SH-SY5Y (cell line): ENCODE measurements at regions not wholly inside any gene's neighbourhood (a gene's known extent, or its start where the extent isn't known, plus 50 kb on each side); places are given as distances from the start of the nearest gene placed in this dataset.

Experiments
- GATA2 ChIP-seq: IDR thresholded peaks from 2 replicates; pipeline ENCODE4 v1.6.1; 2011; ENCODE audit warnings: mild to moderate bottlenecking, low read depth, low read length
- GATA3 ChIP-seq: IDR thresholded peaks from 2 replicates; pipeline ENCODE4 v1.6.1; 2011; ENCODE audit warnings: low read depth, mild to moderate bottlenecking, low read length, moderate library complexity

DNA sequence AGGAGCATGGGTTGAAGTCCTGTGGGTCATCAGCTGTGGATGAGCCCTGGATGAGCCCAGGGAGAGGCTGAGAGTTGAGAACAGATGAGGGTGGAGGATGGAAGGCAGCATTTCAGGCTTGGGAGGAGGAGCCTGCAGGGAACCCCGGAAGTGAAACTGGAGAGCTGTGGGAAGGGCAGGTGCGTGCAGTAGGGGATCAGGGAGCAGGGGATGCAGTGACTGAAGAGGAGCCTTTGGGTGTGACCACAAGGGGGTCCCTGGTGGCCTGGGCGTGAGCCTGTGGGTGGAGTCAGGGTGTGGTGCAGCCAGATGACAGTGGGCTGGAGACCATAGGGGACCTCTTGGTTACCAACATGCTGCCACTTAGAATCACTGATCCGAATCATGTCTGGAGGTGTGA is 115.5 kb downstream of the PAPOLA start:
- TF ChIP-seq GATA2: no peak
- no peak for TF ChIP-seq GATA3

DNA sequence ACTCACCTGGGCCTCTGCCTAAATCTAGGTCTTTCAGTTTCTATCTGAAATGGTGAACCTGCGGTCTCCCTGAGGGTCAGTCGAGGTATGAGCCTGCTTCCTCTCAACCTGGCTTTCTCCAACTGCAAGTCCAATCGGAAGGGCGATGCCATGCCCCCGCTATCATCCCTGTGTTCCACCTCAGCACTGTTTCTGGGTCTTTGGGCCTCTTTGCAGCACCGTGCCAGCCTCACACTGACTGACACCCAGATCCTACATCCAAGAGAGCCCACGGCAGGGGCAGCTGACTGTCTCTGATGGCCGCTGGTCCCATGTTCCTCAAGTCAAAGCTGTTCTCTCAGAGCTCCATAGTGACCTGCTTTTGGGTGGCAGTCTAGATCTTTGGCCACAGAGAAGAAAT is 120.7 kb downstream of the PAPOLA start:
- TF ChIP-seq GATA3: no peak
- TF ChIP-seq GATA2: no peak

DNA sequence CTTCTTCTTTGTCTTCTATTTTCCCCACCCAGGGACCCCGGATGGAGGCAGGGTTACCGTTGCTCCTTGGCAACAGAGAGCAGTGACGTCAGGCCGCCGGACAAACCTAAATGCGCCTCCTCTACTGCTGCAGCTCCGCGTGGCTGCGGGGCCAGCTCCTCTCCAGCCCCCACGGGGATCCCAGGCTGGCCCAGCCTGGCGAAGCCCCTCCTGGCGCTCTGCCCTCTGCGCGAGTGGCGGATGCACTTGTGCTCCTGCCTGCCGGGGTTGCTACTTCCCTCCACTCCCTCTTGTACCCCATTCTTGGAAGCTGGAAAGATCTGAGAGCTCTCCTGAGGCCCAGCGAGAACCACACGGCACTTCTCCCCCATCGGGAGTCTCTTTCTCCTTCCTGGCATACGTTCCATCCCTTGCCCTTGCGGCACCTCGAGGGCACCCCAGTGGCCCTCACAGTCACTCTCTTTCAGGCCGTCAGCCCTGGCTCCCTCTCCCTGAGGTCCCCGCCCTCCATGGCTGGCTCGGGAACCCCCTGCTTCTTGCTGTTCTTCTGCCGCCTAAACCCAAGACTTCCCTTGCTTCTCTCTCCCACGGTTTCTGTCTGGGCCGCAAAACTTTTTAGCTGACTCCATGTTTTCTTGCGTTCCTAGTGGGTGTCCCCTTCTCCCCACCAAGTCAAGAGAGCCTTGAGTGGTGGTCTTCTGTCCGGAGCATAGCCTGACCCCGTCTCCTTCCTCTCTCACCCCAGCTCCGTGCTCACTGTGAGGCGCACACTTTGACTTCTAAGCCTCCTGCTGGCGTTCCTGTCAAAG is 121.7 kb downstream of the PAPOLA start:
- TF ChIP-seq GATA3: no peak

DNA sequence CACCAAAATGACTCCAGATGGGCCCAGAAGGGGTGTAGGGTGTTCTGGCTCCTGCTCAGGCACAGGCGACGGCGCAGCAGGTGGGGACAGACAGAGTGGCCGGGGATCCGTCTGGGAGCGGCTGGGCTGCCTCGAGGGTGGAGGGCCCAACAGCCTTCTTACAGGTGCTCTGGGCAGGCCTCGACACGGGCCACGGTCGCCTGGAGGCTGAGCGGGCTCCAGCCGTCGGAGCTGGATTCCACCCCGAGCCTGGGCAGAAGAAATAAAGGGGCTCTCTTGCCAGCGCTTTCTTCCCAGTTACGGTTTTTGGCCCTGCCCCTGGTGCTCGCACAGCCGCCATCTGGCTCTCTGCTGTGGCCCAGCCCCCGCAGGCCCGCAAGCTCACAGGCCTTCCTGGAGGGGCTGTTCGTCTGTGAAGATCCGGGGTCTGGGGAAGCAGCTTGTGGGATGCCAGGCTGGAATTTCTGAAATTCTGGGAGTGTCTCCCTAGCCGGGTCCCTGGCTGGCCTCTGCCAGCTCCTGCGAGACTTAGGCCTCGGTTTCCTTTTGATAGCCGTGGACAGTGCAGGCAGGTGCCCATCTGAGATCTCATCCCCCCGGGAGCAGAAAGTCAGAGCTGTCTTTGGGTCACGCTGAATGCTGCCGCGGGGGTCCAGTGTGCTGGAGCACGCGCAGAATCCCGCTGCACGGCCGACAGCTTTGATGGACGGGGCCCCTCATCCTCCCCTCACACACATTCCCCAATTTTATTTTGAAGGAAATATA is 122.7 kb downstream of the PAPOLA start:
- no peak for TF ChIP-seq GATA3
- no peak for TF ChIP-seq GATA2

DNA sequence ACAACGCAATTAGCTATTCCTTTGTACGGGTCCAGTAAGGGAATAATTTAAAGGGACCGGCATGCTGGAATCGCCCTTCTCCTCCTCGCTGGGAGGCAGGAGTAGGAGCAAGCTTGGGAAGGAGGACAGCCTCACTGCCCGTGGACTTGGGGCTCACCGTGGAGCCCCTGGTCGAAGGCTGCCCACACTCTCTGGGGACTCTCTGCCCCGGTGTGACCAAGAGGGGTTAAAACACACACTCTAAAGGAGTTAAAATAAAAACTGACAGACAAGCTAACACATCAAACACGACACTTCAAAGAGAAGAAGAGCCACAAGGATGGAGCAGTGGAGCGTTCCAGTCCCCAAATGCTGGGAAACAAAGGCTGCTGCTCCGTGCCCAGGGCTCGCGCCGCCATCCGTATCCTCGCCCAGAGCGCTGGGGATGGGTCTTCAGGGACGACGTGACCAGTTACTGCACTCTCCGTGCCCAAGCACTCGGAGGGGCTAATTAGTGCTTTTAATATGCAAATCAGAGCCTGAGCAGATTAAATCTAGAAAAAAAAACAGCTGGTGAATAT is 123.3 kb downstream of the PAPOLA start:
- TF ChIP-seq GATA2: no peak
- no peak for TF ChIP-seq GATA3

DNA sequence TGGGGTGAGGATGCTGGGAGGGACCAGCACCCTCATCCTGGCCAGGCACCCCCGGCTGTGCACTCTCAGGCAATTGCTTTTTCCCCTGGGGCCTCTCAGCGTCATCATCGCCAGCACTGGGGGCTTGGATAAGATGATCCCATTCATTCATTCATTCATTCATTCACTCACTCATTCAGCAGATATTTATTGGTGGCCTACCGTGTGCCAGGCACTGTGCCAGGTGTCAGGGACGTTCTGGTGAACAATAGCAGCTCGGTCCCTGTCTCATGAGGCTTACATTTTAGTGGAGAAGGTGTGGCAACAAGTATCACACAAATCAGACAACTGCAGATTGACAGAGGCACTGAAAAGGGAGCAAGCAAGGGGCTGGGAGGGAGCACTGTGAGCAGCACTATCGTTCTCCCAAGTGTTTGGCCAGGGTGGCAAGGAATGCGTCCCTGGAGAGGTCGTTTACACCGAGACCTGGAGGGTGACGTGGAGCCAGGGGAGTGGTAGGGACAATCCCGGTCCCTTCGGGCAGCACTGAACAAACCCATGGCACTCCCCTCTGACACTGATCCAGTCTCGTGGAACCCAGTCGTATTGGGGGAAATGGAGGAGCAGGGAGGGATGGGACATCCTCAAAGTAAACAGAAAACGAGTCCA is 124.1 kb downstream of the PAPOLA start:
- no peak for TF ChIP-seq GATA2
- no peak for TF ChIP-seq GATA3

DNA sequence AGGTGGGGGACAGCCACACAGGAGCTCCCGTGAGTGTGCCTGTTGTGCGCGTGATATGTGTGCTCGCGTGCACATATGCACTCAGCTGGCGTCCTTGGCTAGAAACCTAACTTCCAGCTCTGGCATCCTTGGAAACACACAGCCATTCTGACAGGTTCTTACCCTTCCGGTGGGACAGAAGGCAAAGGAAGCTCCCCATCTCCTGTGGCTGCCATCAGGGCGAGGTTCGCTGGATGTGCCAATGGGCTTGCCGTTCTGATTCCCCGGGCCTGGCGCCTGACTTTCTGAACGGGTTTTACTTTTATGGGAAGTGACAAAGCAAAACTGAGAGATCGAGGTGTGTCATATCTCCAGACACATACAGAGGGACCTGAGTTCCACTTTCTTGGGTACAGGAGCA is 124.7 kb downstream of the PAPOLA start:
- no peak for TF ChIP-seq GATA2
- TF ChIP-seq GATA3: no peak

DNA sequence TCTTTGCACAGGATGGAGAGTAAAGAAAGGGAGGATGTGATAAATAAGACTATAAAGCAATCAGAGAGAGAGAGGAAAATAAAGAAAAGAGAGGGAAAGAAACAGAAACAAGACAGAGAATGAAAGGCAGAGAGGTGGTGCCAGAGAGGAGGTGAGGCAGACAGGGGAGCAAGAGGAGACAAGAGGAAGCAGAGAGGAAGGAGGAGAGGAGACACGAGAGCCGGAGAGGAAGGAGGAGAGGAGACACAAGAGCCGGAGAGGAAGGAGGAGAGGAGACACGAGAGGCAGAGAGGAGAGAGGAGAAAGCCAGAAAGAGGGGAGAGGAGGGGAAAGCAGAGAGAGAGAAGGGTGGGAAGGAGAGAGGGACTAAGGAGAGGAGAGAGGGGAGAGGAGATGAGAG is 125.2 kb downstream of the PAPOLA start:
- TF ChIP-seq GATA2: no peak
- no peak for TF ChIP-seq GATA3

DNA sequence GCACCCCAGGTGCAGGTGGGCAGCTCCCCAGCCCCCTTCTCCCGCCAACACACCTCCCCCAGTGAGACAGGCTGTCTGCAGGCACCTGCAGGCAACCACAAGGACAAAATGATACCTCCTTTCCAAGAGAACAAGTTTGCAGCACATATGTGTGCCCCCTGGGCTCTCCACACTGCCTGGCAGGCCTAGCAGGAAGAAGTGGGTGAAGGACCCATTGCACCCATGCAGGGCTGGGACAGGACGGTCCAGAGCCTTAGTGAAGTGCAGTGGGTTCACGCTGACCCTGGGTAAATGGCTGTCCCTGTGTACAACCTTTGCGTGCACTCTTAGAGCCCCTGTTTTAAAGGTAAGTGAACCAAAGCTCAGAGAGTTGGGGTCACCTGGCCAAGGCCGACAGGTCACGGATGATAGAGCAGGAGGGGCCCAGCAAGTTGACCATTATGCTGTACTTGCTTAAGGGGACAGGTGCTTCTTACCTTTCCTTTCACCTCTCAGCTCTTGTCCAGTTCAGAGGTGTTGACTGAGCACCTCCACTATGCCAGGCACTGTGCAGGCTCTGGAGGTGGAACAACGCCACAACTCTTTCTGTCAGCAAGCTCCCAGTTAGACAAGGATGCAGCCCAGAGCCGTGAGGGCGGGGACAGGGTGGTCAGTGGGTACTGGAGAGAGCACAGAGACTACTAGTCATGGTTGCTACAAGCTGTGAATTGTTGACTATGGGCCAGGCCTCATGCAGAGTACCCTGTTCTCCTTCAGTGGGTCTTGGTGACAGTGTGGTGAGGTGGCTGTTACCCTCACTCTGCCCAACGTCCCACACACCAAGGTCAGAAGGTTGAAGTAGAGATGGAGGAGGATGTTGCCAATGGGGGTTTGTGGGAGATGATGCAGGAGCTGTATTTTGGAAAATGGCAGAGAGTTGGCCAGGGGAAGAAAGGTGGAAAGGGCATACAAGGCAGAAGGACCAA is 125.9 kb downstream of the PAPOLA start:
- TF ChIP-seq GATA3 (no peak), GATA2 (no peak)

DNA sequence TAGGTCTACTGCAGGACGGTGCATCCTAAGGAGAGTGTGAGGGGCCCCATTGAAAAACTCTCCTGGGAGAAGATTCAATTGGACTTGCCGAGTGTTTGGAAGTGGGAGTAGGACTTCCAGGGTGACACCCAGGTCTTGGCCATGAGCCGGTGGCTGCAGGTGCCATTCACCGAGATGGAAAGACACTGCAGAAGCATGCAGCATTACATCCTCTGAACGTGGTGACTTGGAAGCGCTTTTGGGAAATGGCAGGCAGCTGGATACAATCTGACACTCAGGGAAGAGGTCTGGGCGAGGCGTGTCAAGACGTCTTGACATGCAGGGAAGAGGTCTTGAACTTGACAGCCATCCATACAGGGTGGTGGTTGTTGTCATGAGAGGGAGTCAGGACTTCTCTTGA is 126.9 kb downstream of the PAPOLA start:
- TF ChIP-seq GATA2 (no peak), GATA3 (no peak)

DNA sequence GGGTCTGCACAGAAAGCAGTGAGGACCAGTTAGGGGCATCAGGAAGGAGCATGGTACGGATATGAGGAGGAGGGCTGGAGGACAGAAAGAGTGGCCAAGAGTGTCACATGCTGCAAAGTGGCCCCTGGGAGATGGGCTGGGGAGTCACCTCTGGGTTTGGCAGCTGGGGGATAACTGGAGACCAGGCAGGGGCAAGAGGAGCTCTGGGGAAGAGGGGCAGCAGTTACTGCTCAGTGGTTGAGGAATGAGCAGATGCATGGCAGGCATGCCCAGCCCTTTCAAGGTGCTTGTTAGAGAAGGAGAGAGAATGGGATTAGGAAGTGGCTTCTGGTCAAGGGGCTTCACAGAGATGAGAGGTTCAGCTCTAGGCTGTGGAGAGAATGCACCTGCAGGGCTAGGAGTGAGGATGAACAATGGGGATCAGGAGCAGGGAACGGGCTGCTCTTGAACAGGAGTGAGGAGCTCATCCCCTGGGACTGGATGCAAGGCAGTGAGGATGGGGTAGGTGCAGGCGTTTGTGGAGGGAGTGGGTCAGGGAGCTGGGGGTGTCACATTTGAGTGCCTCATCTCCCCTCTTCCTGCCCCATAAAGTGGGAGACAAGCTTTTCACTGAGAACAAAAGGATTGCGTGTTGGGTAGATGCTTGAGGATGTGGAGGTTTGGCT is 127.5 kb downstream of the PAPOLA start:
- TF ChIP-seq GATA2: no peak
- TF ChIP-seq GATA3: no peak

DNA sequence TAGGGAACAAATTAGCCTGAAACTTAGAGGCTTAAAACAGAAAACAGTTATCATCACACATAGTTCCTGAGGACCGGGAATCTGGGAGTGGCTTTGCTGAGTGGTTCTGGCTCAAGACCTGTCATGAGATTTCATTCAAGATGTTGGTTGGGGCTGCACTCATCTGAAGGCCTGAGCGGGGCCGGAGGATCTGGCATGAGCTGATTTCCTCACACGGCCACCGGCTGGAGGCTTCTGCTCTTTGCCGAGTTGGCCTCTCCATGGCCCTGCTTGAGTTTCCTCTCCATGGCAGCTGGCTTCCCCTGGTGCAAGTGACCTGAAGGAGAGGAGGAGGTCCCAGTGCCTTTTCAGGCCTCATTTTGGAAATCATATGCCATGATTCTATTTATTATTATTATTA is 128.1 kb downstream of the PAPOLA start:
- no peak for TF ChIP-seq GATA2
- TF ChIP-seq GATA3: no peak

DNA sequence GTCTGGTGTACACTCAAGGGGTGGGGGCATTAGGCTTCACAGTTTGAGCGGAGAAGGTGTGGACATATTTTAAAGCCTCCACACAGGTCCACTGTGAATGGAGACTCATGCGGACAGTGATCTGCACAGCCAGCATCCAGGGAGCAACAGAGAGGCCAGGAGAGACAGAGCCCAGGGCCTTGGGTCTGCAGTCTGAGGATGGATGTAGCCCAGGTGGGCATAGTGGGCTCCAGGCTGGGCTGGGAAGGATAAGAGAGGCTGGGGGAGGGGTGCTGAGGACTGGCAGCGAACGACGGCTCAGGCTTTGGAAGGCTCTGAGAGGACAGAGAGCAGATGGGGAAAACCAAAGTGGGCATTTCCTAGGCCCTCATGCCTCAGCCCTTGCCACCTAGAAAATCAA is 128.8 kb downstream of the PAPOLA start:
- TF ChIP-seq GATA2: no peak
